NAMALWA (cell line): ENCODE measurements at regions not wholly inside any gene's neighbourhood (a gene's known extent, or its start where the extent isn't known, plus 50 kb on each side); places are given as distances from the start of the nearest gene placed in this dataset.

Experiments
- DNase-seq: peaks from one replicate; pipeline ENCODE4 v3.0.0-alpha.2; 2015; ENCODE audit warnings: low spot score

DNA sequence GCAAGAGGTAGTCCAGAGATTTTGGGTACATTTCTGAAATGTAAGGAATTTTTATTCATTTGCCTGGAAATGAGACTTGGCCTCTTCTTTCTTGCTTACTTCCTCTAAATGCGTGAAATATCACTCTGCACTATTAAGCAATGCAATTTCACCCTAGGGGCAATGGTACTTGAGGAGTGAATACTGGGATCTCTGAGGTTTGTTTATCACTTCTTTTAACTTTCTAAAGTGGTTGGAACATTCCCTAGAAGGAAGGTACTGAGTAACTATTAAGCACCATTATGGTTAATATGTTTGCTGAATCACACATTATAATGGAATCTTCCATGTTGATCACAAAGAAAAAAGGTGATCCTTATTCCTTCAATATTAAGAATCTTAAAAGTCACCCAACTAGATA, 120.9 kb upstream of the CAND1 start:
- DNase-seq = no peak

DNA sequence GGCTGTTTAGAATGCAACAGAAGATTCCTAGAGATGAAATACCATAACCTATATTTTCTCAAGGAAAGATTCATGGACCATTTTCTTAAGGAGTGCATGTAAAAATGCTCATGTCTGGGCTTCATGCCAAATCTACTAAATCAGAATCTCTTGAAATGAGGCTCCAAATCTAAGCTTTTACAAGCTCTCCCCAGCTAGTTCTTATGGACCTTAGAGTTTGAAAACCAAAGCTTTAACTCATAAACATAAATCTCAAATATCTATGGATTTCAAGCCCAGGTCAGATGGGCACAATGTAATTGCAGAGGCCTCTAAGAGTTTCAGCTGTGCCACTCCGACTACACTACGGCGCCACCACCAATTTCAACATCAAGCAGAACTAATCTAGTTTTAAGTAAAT, 117.3 kb upstream of the CAND1 start:
- DNase-seq = no peak

DNA sequence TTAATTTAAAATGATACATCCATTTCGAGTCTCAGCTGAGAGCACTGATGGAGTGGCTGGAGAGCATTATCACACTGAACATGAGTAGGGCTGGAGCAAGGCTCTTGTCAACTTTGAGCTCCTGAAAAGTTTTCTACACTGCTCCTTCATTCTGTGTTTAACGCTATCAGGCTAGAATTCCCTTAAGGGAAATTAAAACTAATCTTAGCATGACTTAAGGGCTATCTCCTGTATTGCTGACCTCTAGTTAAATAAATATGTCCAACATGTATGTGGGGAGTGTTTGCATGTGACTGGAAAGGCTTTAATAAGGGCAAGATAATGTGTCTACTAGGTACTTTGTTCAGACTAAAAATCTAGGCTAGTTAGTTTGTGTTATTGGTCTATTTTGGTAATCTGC, 116.7 kb upstream of the CAND1 start:
- DNase-seq = no peak

DNA sequence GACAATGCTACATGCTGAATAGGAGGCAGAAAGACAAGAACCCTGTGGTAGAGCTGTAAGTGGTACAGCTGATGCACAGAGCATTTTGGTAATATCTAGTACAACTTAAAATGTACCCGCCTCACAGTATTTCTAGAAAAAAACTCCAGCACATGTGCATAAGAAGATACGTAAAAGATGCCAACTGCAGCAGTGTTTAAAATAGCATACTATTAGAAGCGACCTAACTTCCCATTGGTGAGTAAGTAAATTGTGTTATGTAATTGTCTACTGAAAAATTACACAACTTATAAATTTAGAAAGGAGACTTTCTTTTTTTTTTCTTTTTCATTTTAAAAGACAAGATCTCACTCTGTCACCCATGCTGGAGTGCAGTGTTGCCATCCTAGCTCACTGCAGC, 114.3 kb upstream of the CAND1 start:
- no peak for DNase-seq

DNA sequence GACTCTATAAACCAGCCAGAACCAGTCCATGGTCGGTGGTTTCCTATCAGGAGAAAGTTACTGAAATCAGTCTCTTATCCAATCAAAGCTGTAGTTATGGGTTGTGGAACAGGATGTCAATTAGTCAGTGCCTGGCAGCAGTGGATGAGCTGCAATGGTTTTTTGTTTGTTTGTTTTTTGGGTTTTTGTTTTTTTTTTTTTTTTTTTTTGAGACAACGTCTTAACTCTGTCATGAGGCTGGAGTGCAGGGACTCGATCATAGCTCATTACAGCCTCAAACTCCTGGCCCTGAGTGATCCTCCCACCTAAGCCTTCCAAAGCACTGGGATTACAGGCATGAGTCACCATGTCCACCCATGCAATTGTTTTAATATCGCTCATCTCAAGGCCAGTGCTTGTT, 113.3 kb upstream of the CAND1 start:
- DNase-seq = no peak

DNA sequence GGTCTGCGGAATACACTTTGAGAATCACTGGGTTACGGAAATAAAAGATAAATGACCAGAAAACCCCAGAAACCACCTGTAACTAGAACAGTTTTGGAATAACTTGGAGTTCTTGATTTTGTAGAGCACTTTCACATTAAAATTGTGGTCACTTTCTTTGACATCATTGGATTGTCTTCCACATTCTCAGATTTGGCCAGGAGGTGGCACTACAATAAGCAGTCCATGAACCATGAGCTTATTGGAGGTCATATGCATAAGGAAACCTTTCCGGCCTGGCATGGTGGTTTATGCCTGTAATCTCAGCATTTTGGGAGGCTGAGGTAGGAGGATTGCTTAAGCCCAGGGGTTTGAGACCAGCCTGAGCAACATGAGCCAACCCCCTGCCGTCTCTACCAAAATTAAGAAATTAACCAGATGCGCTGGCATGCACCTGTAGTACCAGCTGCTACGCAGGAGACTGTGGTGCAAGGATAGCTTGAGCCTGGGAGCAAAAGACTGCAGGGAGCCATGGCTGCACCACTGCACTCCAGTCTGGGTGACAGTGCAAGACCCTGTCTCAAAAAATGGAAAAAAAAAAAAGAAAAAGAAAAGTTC, 107.7 kb upstream of the CAND1 start:
- peak; percentile 65 for DNase-seq

DNA sequence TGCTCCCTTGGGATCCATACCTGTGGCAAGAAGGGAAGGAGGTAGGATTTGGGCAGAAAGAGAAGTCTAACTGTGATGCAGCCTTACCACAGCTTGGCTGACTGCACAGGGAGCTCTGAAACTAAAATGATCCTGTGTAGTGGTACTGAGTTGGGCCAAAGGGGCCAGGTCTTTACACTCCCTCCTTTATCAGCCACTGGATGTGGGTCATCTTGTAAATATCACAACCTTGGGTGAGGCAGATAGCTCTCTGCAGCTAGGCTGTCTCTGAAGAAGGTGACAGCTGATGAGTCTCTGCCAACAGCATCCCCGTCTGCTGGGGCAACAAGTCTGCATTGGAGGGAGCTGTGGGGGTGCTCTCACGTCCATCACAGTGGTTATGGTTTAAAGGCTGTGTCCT, 95.9 kb upstream of the CAND1 start:
- DNase-seq = no peak

DNA sequence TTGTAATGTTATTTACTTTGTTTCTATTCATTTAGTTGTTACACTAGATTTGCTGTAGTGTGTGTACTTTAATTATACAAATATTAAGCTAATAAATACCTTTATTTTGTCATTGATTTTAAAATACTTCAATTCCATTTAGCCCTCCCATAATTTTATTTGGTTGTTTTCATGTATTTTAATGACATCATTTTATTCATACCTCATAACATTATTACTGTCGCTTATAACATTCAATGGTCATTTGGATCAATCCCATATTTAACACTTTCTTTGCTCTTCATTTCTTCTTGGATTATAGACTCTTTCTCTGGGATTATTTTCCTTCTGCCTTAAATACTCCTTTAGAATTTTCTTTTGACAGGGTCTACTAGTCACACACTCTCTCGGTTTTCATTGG, 86.6 kb upstream of the CAND1 start:
- DNase-seq = no peak

DNA sequence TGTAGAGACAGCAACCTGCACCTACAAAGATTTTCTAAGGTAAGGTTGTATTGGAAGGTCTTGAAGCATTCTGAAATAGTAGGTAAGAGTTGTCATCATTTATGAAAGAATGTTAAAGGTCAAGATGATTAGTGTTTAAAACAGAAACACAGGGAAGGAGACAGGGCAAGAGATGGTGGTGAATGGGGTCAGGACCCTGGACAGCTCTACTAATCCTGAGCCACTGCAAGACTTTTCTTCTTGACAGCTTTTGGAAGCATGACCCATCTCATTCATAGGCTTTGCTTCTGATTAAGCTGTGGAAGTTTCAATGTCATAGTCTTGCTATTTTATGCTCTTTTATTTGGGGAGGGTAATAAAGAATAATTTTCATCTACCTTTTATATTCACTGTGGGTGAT, 75.5 kb upstream of the CAND1 start:
- peak; percentile 51 for DNase-seq

DNA sequence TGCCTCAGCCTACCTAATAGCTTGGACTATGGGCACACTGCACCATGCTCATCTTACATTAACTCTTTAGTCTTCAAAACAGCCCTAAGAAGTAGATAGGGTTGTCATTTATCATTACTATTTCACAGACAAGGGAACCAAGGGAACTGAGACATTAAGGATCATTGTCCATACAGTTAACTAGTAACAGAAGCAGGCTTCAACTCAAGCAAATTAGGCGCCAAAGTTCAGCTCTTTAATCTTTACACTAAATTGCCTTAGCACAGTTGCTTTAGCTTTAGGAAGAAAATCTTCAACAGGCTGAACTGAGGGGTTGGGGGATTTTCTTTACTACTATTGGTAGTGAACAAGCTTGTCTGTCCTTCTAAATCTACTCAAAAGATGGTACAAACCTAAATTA, 68.8 kb upstream of the CAND1 start:
- DNase-seq = no peak

DNA sequence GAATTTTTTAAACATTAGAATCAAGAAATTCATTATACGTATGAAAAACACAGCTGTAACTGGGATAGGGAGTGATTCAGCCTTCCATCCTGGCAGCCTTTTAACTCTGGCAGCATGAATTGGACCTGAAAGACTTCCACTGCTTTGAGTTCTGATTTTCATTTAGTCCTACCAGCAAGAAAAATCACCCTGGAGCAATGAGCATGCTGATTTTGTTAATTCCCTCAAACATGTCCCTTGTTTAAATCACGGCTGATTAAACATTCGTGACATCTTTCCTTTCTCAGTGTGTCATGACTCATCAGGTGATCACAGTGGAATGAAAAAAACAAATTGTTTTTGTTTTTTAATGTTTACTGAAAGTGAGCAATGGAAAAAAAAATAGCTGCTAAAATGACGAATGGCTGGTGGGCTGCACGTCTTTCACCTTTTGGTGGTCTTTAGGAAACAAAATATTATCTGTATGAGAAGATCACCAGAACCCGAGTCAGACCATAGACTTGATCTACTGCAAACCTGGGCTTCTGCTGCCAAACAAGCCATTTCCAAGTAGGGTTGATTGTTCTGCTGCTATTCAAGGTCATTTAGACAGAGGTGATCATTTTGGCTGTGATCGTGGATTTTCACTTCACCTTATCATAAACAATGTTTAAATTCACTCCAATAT, 67.0 kb upstream of the CAND1 start:
- DNase-seq = no peak

DNA sequence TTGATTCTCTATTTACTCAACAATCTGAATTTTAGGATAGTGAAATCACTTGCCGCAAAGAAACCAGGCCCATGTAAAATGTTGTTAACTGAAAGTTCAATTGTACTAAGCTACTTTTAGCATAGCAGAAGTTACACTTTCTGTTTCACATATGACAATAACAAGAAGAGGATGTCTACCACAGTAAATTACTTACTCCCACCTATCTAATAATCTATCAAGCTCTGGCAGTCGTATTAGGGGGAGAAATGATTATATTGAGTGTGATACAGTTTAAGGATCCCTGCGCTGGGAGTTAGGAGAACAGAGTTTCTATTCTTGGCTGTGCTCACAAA, 66.5 kb upstream of the CAND1 start:
- DNase-seq = no peak

DNA sequence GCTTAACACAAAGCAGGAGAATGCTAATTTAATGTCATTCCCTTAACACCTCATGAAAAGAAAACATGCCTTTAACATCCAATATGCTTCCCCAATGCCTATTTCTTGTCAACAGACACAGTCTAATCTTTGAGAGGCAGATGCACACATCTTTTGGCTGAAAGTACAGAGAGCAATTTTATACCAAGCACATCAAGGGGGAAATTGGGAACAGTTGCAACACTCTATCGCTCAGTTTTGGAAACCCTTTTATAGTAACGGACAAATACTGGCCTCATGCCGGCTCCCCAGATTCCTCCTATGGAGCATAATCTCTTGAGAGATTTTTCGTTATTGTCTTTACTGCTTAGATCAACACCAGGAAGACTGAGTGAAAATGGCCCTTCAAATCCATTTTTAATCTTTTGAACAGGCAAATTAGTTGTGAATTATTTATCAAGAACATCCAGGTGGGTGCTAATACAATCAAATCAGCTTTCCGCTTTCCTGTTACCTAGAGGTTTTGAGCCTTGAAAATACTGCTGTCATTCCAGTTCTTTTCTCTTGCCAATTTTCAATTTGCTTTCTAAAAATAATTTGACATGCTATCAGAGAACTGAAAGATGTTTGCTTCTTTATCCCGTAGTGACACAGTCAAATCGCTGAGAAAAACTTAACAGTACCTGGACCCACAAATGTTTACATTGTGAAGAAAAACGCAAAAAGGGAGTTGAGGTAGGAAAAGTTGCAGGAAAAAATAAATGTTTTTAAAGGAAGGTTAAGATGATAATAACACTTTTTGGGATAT, 60.7 kb upstream of the CAND1 start:
- DNase-seq = no peak

DNA sequence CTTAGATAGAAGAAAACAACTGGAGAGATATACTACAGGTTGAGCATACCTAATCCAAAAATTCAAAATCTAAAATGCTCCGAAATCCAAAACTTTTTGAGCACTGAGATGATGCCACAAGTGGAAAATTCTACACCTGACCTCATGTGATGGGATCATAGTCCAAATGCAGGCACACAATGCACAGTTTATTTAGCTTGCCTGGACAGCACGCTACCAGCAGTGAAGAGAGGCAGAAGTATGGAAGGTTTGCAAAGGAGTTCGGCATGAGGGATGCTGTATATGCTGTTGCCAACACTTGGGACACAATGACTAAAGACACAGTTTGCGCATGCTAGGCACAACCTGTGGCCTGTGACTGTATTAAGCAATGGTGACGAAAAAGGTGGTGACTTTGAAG, 58.1 kb upstream of the CAND1 start:
- DNase-seq = no peak

DNA sequence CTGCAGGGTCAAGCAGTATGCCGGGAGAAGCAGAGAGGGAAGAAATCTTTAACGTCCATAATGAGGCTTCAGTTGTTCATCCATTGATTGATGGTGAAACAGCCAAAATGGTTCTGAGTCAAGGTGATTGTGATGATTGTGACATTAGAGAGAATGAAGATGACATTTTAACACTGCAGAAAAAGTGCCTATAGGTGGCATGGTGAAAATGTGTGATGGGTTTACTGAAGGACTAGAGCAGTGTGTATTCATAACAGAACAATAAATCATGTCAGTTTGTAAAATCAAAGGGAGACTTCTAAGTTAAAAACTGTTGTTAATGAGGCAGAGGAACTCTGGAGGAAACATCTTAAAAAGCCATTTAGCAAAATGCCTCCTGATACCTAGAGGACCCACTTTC, 57.7 kb upstream of the CAND1 start:
- DNase-seq = no peak

DNA sequence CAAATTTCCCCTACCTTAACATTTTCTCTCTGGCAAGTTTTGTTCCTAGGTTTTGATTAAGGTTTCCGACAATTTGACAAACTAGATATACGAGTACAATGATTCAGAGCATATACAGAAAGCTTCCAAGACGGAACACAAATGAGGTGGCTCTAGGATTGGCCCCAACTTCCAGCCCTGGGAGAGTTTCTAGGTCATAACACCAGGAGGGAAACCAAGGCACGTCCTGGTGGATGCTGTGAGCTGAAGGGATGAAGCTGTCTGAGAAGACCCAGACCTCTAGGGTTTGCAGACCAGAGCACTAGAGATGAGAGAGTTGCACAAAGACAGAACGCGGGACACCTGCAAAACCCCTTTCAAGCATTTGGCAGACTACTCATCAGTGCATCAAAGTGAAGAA, 51.5 kb upstream of the CAND1 start:
- no peak for DNase-seq
